Trophoblast cell (in vitro differentiated cells and primary cell): ENCODE measurements at regions not wholly inside any gene's neighbourhood (a gene's known extent, or its start where the extent isn't known, plus 50 kb on each side); places are given as distances from the start of the nearest gene placed in this dataset.

Source experiments
- DNase-seq, 2 donors: peaks; one replicate each; pipeline ENCODE4 v3.0.0-alpha.2; 2016
- H2AFZ ChIP-seq: 2 replicates; pipeline ENCODE4 v1.6.1; 2013; ENCODE audit warnings: low read length, moderate library complexity, mild to moderate bottlenecking; ENCODE audit not compliant: insufficient read depth, poor library complexity
- H2AK5ac ChIP-seq: 2 replicates; pipeline ENCODE4 v1.6.1; 2013; ENCODE audit warnings: mild to moderate bottlenecking, low read length
- H2BK120ac ChIP-seq: 2 replicates; pipeline ENCODE4 v1.6.1; 2013; ENCODE audit warnings: low read length, mild to moderate bottlenecking, moderate library complexity; ENCODE audit not compliant: insufficient read depth, poor library complexity
- H2BK12ac ChIP-seq: 2 replicates; pipeline ENCODE4 v1.6.1; 2013; ENCODE audit warnings: mild to moderate bottlenecking, low read length, moderate library complexity
- H2BK5ac ChIP-seq: 2 replicates; pipeline ENCODE4 v1.6.1; 2013; ENCODE audit warnings: low read length, low read depth, moderate library complexity, mild to moderate bottlenecking; ENCODE audit not compliant: poor library complexity
- H3K14ac ChIP-seq: 2 replicates; pipeline ENCODE4 v1.6.1; 2013; ENCODE audit warnings: mild to moderate bottlenecking, low read length
- H3K18ac ChIP-seq: 2 replicates; pipeline ENCODE4 v1.6.1; 2013; ENCODE audit warnings: mild to moderate bottlenecking, low read length
- H3K23ac ChIP-seq: 2 replicates; pipeline ENCODE4 v1.6.1; 2013; ENCODE audit warnings: low read length
- H3K27ac ChIP-seq: 2 replicates; pipeline ENCODE4 v1.5.1; 2013; ENCODE audit warnings: low read depth, mild to moderate bottlenecking, inconsistent platforms, low read length, moderate library complexity
- H3K27me3 ChIP-seq: 2 replicates; pipeline ENCODE4 v1.6.1; 2013; ENCODE audit warnings: inconsistent platforms, mild to moderate bottlenecking, low read length, moderate library complexity; ENCODE audit not compliant: insufficient read depth
- H3K36me3 ChIP-seq, 2 experiments: 1 replicate in 1 of 2; 2 replicates in 1 of 2; pipeline ENCODE4 v1.6.1; 2013; ENCODE audit warnings: low read length in 2 of 2, mild to moderate bottlenecking in 2 of 2, moderate library complexity in 1 of 2; ENCODE audit not compliant: insufficient read depth in 2 of 2, control insufficient read depth in 1 of 2
- H3K4ac ChIP-seq: 2 replicates; pipeline ENCODE4 v1.6.1; 2013; ENCODE audit warnings: low read depth, mild to moderate bottlenecking, low read length, moderate library complexity
- H3K4me1 ChIP-seq, 2 experiments: 1 replicate in 1 of 2; 2 replicates in 1 of 2; pipeline ENCODE4 v1.6.1; 2013; ENCODE audit warnings: low read length in 2 of 2, mild to moderate bottlenecking in 2 of 2, moderate library complexity in 1 of 2; ENCODE audit not compliant: insufficient read depth in 2 of 2, control insufficient read depth in 1 of 2
- H3K4me2 ChIP-seq: 2 replicates; pipeline ENCODE4 v1.6.1; 2013; ENCODE audit warnings: inconsistent platforms, mild to moderate bottlenecking, low read length, moderate library complexity
- H3K4me3 ChIP-seq: 2 replicates; pipeline ENCODE4 v1.5.1; 2013; ENCODE audit warnings: mild to moderate bottlenecking, low read depth, low read length, inconsistent platforms
- H3K79me1 ChIP-seq: one replicate; pipeline ENCODE4 v1.6.1; 2013; ENCODE audit warnings: low read length
- H3K79me2 ChIP-seq: 2 replicates; pipeline ENCODE4 v1.6.1; 2013; ENCODE audit warnings: low read length, mild to moderate bottlenecking; ENCODE audit not compliant: control insufficient read depth, insufficient read depth, poor library complexity
- H3K9ac ChIP-seq: 2 replicates; pipeline ENCODE4 v1.6.1; 2013; ENCODE audit warnings: mild to moderate bottlenecking, low read length
- H3K9me3 ChIP-seq: 2 replicates; pipeline ENCODE4 v1.6.1; 2013; ENCODE audit warnings: low read depth, mild to moderate bottlenecking, control low read depth, inconsistent platforms, low read length; ENCODE audit not compliant: insufficient read depth
- H4K12ac ChIP-seq: 2 replicates; pipeline ENCODE4 v1.6.1; 2013; ENCODE audit warnings: low read depth, mild to moderate bottlenecking, low read length, moderate library complexity
- H4K8ac ChIP-seq: 2 replicates; pipeline ENCODE4 v1.6.1; 2013; ENCODE audit warnings: low read depth, mild to moderate bottlenecking, low read length, moderate library complexity
- H4K91ac ChIP-seq: one replicate; pipeline ENCODE4 v1.6.1; 2013; ENCODE audit warnings: low read depth, mild to moderate bottlenecking, low read length, moderate library complexity
- WGBS: extraction: QIAGEN DNeasy Blood & Tissue Kit; methylation state at CpG from one replicate; pipeline ENCODE4 v1.1.7; 2013; ENCODE audit warnings: missing lambda C conversion rate; ENCODE audit not compliant: insufficient read length, insufficient coverage; ENCODE audit errors: extremely low coverage; 5-methylcytosine and 5-hydroxymethylcytosine counted together

- H2AK5ac ChIP-seq: no peak overlapping the region
- no peaks in the 10 kb centered on the region for H3K36me3 ChIP-seq
- no peak overlapping the region for H3K4me2 ChIP-seq
- H2BK120ac ChIP-seq: no peak overlapping the region
- H4K12ac ChIP-seq: no peak overlapping the region
- H3K23ac ChIP-seq: no peak overlapping the region
- H3K18ac ChIP-seq: no peak overlapping the region
- WGBS: no CpG with 5 or more reads among the region's 29 CpGs
- no peak overlapping the region for H3K27ac ChIP-seq
- H4K8ac ChIP-seq: no peak overlapping the region
- DNase-seq: no peak
- H3K14ac ChIP-seq: no peak overlapping the region
- no peak overlapping the region for H4K91ac ChIP-seq
- no peak overlapping the region for H2BK12ac ChIP-seq
- H3K27me3 ChIP-seq: no peaks in the 10 kb centered on the region
- H3K79me2 ChIP-seq: no peaks in the 10 kb centered on the region
- no peaks in the 10 kb centered on the region for H3K79me1 ChIP-seq
- peaks cover 2% of the 10 kb centered on the region for H3K9me3 ChIP-seq
- no peak overlapping the region for H3K9ac ChIP-seq
- no peaks in the 10 kb centered on the region for H3K4me1 ChIP-seq
- no peak overlapping the region for H2BK5ac ChIP-seq
- no peak overlapping the region for H3K4me3 ChIP-seq
- H2AFZ ChIP-seq: no peak overlapping the region
- no peak overlapping the region for H3K4ac ChIP-seq
Observed at GRCh38 chr2:164143183-164143930, 407.5 kb upstream of the FIGN start.

- no CpG with 5 or more reads among the region's 5 CpGs for WGBS
- Histone ChIP-seq H4K91ac (no peak overlapping the region), H3K9me3 (peaks cover 2% of the 10 kb centered on the region), H3K36me3 (no peaks in the 10 kb centered on the region), H3K79me2 (no peaks in the 10 kb centered on the region), H2BK12ac (no peak overlapping the region), H3K23ac (no peak overlapping the region), H3K27me3 (no peaks in the 10 kb centered on the region), H2BK5ac (no peak overlapping the region), H3K14ac (no peak overlapping the region), H3K4me2 (no peak overlapping the region), H3K79me1 (no peaks in the 10 kb centered on the region), H3K4me1 (no peaks in the 10 kb centered on the region), H3K9ac (no peak overlapping the region), H2AFZ (no peak overlapping the region), H3K4me3 (no peak overlapping the region), H3K18ac (no peak overlapping the region), H3K4ac (no peak overlapping the region), H3K27ac (no peak overlapping the region), H2BK120ac (no peak overlapping the region), H4K8ac (no peak overlapping the region), H4K12ac (no peak overlapping the region), H2AK5ac (no peak overlapping the region)
- DNase-seq: no peak
Observed at GRCh38 chr2:164142755-164143154, 406.9 kb upstream of the FIGN start.

- H2BK12ac ChIP-seq: no peak overlapping the region
- no peaks in the 10 kb centered on the region for H3K79me1 ChIP-seq
- no peak overlapping the region for H3K14ac ChIP-seq
- no peak overlapping the region for H3K4me2 ChIP-seq
- H3K4me1 ChIP-seq: no peaks in the 10 kb centered on the region
- H2BK120ac ChIP-seq: no peak overlapping the region
- H3K36me3 ChIP-seq: no peaks in the 10 kb centered on the region
- H2AK5ac ChIP-seq: no peak overlapping the region
- H3K23ac ChIP-seq: no peak overlapping the region
- H3K4me3 ChIP-seq: no peak overlapping the region
- no peak overlapping the region for H3K9ac ChIP-seq
- no peaks in the 10 kb centered on the region for H3K79me2 ChIP-seq
- no peak overlapping the region for H4K91ac ChIP-seq
- no peaks in the 10 kb centered on the region for H3K27me3 ChIP-seq
- H3K18ac ChIP-seq: no peak overlapping the region
- H2AFZ ChIP-seq: no peak overlapping the region
- WGBS: no CpG with 5 or more reads among the region's 1 CpG
- DNase-seq: no peak
- H3K4ac ChIP-seq: no peak overlapping the region
- no peak overlapping the region for H2BK5ac ChIP-seq
- H4K8ac ChIP-seq: no peak overlapping the region
- H3K27ac ChIP-seq: no peak overlapping the region
- peaks cover 2% of the 10 kb centered on the region for H3K9me3 ChIP-seq
- no peak overlapping the region for H4K12ac ChIP-seq
Observed at GRCh38 chr2:164141271-164141670, 405.5 kb upstream of the FIGN start.

GRCh38 chr2:164138750-164139149, 402.9 kb upstream of the FIGN start:
- no peak overlapping the region for H2AFZ ChIP-seq
- no peak overlapping the region for H3K18ac ChIP-seq
- no peak overlapping the region for H2BK120ac ChIP-seq
- no peak overlapping the region for H3K14ac ChIP-seq
- H3K79me1 ChIP-seq: no peaks in the 10 kb centered on the region
- H3K27me3 ChIP-seq: no peaks in the 10 kb centered on the region
- H2AK5ac ChIP-seq: no peak overlapping the region
- peaks cover 2% of the 10 kb centered on the region for H3K9me3 ChIP-seq
- H3K9ac ChIP-seq: no peak overlapping the region
- H4K91ac ChIP-seq: no peak overlapping the region
- no peaks in the 10 kb centered on the region for H3K79me2 ChIP-seq
- no peak overlapping the region for H4K12ac ChIP-seq
- H3K4me1 ChIP-seq: no peaks in the 10 kb centered on the region
- no peak overlapping the region for H3K4me3 ChIP-seq
- H2BK12ac ChIP-seq: no peak overlapping the region
- WGBS: no CpG with 5 or more reads among the region's 4 CpGs
- no peak overlapping the region for H3K4me2 ChIP-seq
- H3K4ac ChIP-seq: no peak overlapping the region
- no peaks in the 10 kb centered on the region for H3K36me3 ChIP-seq
- no peak overlapping the region for H3K23ac ChIP-seq
- no peak overlapping the region for H4K8ac ChIP-seq
- H2BK5ac ChIP-seq: no peak overlapping the region
- no peak for DNase-seq
- no peak overlapping the region for H3K27ac ChIP-seq
